ENCODE measurements at regions not wholly inside any gene's neighbourhood (a gene's known extent, or its start where the extent isn't known, plus 50 kb on each side); places are given as distances from the start of the nearest gene placed in this dataset.

DNA sequence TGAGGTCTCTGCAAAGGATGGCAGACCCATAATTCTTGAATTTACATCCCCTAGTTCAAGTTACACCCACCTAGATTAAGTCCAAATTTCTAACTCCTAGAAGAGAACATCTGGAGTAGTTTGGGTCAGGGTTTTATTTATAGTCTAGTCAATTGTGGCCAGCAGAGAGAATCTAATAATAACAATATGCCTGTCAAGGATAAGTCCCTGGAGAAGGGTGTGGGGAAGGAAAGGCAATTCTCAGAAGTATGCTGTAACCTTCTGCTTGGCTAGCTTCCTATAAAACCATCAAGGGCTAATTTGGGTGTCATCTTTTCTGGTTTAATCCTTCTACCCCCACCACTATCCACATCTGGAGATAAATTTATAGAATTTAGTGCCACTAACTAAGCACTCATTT is 52.8 kb upstream of the SEMA3E start:
- TF ChIP-seq TBL1XR1 (IDR thresholded peaks at IDR 0.05; ENCODE audit: borderline replicate concordance, low read length, partially characterized antibody) (no peak), BRD4 (CRISPR knock-in tag; IDR thresholded peaks at IDR 0.05) (no peak), ZNF768 (CRISPR knock-in tag; IDR thresholded peaks at IDR 0.05) (no peak)

Measured in HepG2 (cell line).